ENCODE measurements at regions not wholly inside any gene's neighbourhood (a gene's known extent, or its start where the extent isn't known, plus 50 kb on each side); places are given as distances from the start of the nearest gene placed in this dataset.

DNA sequence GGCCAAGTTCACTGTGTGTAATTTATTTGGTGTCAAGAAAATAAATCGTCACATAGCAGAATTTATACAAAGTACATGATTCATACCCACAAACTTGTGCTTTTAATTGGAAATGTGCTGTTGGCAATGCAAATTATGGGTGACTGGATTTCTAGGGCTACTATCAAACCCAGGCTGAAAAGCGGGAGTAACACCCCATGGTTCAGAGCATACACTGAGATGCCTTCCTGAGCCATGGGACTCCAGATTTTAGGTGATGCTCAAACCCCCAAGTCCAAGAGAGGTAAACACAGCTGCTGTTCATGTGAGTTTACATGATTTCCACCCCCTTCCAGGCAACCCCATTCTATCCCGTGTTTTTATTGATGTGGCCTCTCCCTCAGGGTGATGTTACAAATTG lies 565.9 kb upstream of the ID2 start:
- TF ChIP-seq, protein P1, sequence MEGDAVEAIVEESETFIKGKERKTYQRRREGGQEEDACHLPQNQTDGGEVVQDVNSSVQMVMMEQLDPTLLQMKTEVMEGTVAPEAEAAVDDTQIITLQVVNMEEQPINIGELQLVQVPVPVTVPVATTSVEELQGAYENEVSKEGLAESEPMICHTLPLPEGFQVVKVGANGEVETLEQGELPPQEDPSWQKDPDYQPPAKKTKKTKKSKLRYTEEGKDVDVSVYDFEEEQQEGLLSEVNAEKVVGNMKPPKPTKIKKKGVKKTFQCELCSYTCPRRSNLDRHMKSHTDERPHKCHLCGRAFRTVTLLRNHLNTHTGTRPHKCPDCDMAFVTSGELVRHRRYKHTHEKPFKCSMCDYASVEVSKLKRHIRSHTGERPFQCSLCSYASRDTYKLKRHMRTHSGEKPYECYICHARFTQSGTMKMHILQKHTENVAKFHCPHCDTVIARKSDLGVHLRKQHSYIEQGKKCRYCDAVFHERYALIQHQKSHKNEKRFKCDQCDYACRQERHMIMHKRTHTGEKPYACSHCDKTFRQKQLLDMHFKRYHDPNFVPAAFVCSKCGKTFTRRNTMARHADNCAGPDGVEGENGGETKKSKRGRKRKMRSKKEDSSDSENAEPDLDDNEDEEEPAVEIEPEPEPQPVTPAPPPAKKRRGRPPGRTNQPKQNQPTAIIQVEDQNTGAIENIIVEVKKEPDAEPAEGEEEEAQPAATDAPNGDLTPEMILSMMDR (IDR thresholded peaks at IDR 0.05) = no peak
- no peak for TF ChIP-seq POLR2A (IDR thresholded peaks at IDR 0.05)

All from adrenal gland (tissue), 5 donors.